ENCODE measurements at regions not wholly inside any gene's neighbourhood (a gene's known extent, or its start where the extent isn't known, plus 50 kb on each side); places are given as distances from the start of the nearest gene placed in this dataset.
"Not testable (repeated sequence)": the region's sequence is repeated elsewhere in the genome, so short reads cannot be mapped to it uniquely, and the experiment has no call there.

- Histone ChIP-seq H3K27me3 (no peaks in the 10 kb centered on the region), H3K4me3 (no peak overlapping the region), H3K9me3 (no peaks in the 10 kb centered on the region), H3K4me1 (no peaks in the 10 kb centered on the region), H3K27ac (no peak overlapping the region), H3K36me3 (no peaks in the 10 kb centered on the region)
- intact Hi-C loops (cut with DNase I; ENCODE audit: low total_unique reads) = no loop called here
- TF ChIP-seq POLR2A (IDR thresholded peaks at IDR 0.05) (no peak), POLR2AphosphoS5 (IDR thresholded peaks at IDR 0.05) (no peak), CTCF (IDR thresholded peaks at IDR 0.05) (no peak)
- no peak for DNase-seq (ENCODE audit: low spot score in 2 of 2)
These were observed 84.9 kb downstream of the NPIPB11 start for GRCh38 chr16:29321585-29321984.

GRCh38 chr16:29321000-29321393, 85.5 kb downstream of the NPIPB11 start:
- TF ChIP-seq POLR2AphosphoS5 (IDR thresholded peaks at IDR 0.05) (no peak), CTCF (IDR thresholded peaks at IDR 0.05) (no peak), POLR2A (IDR thresholded peaks at IDR 0.05) (no peak)
- intact Hi-C loops (cut with DNase I; ENCODE audit: low total_unique reads) = no loop called here
- no peaks in the 10 kb centered on the region for H3K9me3 ChIP-seq
- H3K27me3 ChIP-seq = no peaks in the 10 kb centered on the region
- no peaks in the 10 kb centered on the region for H3K4me1 ChIP-seq
- DNase-seq (ENCODE audit: low spot score in 2 of 2) = no peak
- no peak overlapping the region for H3K4me3 ChIP-seq
- no peak overlapping the region for H3K27ac ChIP-seq
- no peaks in the 10 kb centered on the region for H3K36me3 ChIP-seq

DNA sequence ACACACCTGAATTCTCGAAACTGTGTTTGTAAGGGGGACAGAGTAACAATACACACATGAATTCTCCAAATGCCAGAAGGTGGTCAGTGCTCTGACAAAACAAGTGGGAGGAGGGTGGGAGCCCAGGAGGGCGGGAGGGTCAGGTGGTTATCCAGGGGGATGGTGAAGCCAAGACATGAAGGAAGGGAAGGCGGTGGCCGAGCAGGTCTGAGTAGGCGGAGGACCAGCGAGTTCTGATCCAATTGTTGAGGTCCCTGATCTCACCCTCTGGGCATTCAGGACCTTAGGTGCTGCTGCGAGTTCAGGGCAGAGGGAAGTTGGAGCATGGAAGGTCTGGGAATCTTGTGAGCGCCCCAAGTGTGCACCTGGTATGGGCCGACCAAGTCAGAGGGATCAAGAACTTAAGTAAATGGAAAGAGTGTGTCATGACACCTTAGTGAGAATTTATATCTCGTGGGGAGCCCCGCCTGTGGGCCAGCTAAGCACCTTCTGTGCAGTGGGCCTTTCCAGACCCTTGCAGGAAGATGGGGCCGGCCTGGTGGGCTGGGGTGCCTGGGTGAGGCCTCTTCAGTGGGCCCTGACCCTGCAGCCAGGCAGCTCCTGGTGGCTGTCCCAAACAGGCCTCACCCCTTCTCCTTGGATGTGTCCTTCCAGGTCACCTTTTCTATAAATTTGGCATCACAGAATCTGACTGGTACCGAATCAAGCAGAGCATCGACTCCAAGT, 86.1 kb downstream of the NPIPB11 start:
- Histone ChIP-seq H3K9me3 (no peaks in the 10 kb centered on the region), H3K4me1 (no peaks in the 10 kb centered on the region), H3K27ac (no peak overlapping the region), H3K4me3 (no peak overlapping the region), H3K36me3 (no peaks in the 10 kb centered on the region), H3K27me3 (no peaks in the 10 kb centered on the region)
- DNase-seq (ENCODE audit: low spot score in 2 of 2) = no peak
- intact Hi-C loops (cut with DNase I; ENCODE audit: low total_unique reads) = no loop called here
- no peak for TF ChIP-seq POLR2A (IDR thresholded peaks at IDR 0.05)
- no peak for TF ChIP-seq POLR2AphosphoS5 (IDR thresholded peaks at IDR 0.05)
- TF ChIP-seq CTCF (IDR thresholded peaks at IDR 0.05) = no peak

GRCh38 chr16:29319726-29320125, 86.8 kb downstream of the NPIPB11 start:
- no peak for DNase-seq (ENCODE audit: low spot score in 2 of 2)
- Histone ChIP-seq H3K27ac (no peak overlapping the region), H3K27me3 (no peaks in the 10 kb centered on the region), H3K4me3 (no peak overlapping the region), H3K4me1 (no peaks in the 10 kb centered on the region), H3K9me3 (no peaks in the 10 kb centered on the region), H3K36me3 (no peaks in the 10 kb centered on the region)
- TF ChIP-seq POLR2A (IDR thresholded peaks at IDR 0.05) (no peak), POLR2AphosphoS5 (IDR thresholded peaks at IDR 0.05) (no peak), CTCF (IDR thresholded peaks at IDR 0.05) (no peak)
- intact Hi-C loops (cut with DNase I; ENCODE audit: low total_unique reads) = no loop called here

DNA sequence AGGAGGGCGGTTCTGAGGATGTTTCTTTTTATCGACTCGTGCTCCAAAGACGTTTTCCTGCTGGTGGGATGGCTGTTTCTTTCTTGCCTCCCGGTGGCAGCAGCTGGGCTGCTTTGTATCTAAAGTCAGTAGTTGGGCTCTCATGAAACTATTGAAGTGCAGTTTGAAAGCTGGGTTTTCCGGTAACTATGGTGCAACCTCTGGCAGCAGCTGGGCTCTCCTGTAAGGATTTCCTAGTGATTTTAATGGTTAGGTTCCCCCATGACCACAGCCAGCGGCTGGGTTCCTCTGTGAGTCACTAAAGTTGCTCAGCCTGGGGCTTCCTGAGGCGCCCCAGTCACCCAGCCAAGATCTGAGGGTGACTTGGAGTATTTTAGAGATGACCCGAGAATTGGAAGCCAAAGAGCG, 87.9 kb downstream of the NPIPB11 start:
- H3K9me3 ChIP-seq; H3K4me3 ChIP-seq; DNase-seq (ENCODE audit: low spot score in 2 of 2); H3K36me3 ChIP-seq; H3K27ac ChIP-seq; H3K4me1 ChIP-seq; intact Hi-C loops (cut with DNase I; ENCODE audit: low total_unique reads); H3K27me3 ChIP-seq: not testable (repeated sequence)

GRCh38 chr16:29318037-29318436, 88.5 kb downstream of the NPIPB11 start:
- Histone ChIP-seq H3K27ac (no peak overlapping the region), H3K36me3 (no peaks in the 10 kb centered on the region), H3K27me3 (no peaks in the 10 kb centered on the region), H3K4me1 (no peaks in the 10 kb centered on the region), H3K9me3 (no peaks in the 10 kb centered on the region), H3K4me3 (no peak overlapping the region)
- no peak for DNase-seq (ENCODE audit: low spot score in 2 of 2)
- TF ChIP-seq POLR2A (IDR thresholded peaks at IDR 0.05) (no peak), CTCF (IDR thresholded peaks at IDR 0.05) (no peak), POLR2AphosphoS5 (IDR thresholded peaks at IDR 0.05) (no peak)
- intact Hi-C loops (cut with DNase I; ENCODE audit: low total_unique reads) = no loop called here

All from breast epithelium (tissue), 4 donors.